Thyroid gland (tissue), 4 donors: ENCODE measurements at regions not wholly inside any gene's neighbourhood (a gene's known extent, or its start where the extent isn't known, plus 50 kb on each side); places are given as distances from the start of the nearest gene placed in this dataset.

Experiments
- DNase-seq, 2 donors: peaks; one replicate each; pipeline ENCODE4 v3.0.0-alpha.2; 2019
- H3K27ac ChIP-seq, 3 donors: fragments of 200-600 bp; sonication (generic); 1 replicate in 2 of 3; 2 replicates in 1 of 3; pipeline ENCODE4 v1.5.1; 2016 to 2019; ENCODE audit warnings: mild to moderate bottlenecking in 1 of 3, moderate library complexity in 1 of 3
- H3K27me3 ChIP-seq: fragments of 200-600 bp; sonication (generic); one replicate; pipeline ENCODE4 v1.5.1; 2019
- H3K36me3 ChIP-seq, 2 donors: fragments of 200-600 bp; sonication (generic); one replicate each; pipeline ENCODE4 v1.5.1; 2016 to 2019
- H3K4me1 ChIP-seq, 2 donors: fragments of 200-600 bp; sonication (generic); one replicate each; pipeline ENCODE4 v1.5.1; 2017 to 2019
- H3K4me3 ChIP-seq, 3 donors: fragments of 200-600 bp; sonication (generic); replicated peaks in 1 of 3; 1 replicate in 2 of 3; 2 replicates in 1 of 3; pipeline ENCODE4 v1.5.1; 2016; ENCODE audit warnings: mild to moderate bottlenecking in 1 of 3
- H3K9me3 ChIP-seq: fragments of 200-600 bp; sonication (generic); one replicate; pipeline ENCODE4 v1.5.1; 2017
- POLR2A ChIP-seq, 2 donors: fragments of 450-650 bp; IDR thresholded peaks; one replicate each; pipeline ENCODE4 v1.6.1; 2017; ENCODE audit warnings: antibody characterized with exemption in 2 of 2, mild to moderate bottlenecking in 2 of 2, moderate library complexity in 1 of 2
- WGBS, 2 donors: methylation state at CpG; one replicate each; pipeline ENCODE4 v1.1.5; 2017; 5-methylcytosine and 5-hydroxymethylcytosine counted together
- intact Hi-C: fragments of 100-400 bp; cut with DNase I; formaldehyde crosslinking; loops from one replicate; pipeline ENCODE4 v1.15.1; 2023
- TF ChIP-seq, protein P1 (sequence below), 6 experiments: fragments of 200-600 bp in 3 of 6; fragments of 450-650 bp in 3 of 6; sonication (generic) in 3 of 6; IDR thresholded peaks; one replicate each; pipeline ENCODE4 v1.5.1; 2016 to 2019; ENCODE audit warnings: antibody characterized with exemption in 6 of 6, mild to moderate bottlenecking in 2 of 6, inconsistent platforms in 1 of 6, moderate library complexity in 1 of 6

DNA sequence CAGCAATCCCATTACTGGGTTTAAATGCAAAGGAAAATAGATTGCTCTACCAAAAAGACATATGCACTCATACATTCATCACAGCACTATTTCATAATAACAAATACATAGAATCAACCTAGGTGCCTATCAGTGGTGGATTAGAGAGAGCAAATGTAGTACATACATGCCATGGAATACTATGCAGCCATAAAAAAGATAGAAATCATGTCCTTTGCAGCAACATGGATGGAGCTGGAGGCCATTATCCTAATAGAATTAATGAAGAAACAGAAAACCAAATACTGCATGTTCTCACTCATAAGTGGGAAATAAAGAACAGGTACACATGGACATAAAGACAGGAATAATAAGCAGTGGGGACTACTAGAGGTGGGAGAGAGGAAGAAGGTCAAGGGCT is 70.7 kb upstream of the MLIP start:
- peaks cover 16 to 25% of the 10 kb centered on the region in 2 donors for H3K4me1 ChIP-seq
- H3K4me3 ChIP-seq = no peak overlapping the region
- H3K27me3 ChIP-seq = no peaks in the 10 kb centered on the region
- H3K27ac ChIP-seq = no peak overlapping the region
- no peaks in the 10 kb centered on the region for H3K36me3 ChIP-seq
- H3K9me3 ChIP-seq = no peaks in the 10 kb centered on the region
- intact Hi-C loops = no loop called here
- DNase-seq = no peak
- no peak for TF ChIP-seq POLR2A (IDR thresholded peaks at IDR 0.05)
- TF ChIP-seq, protein P1, sequence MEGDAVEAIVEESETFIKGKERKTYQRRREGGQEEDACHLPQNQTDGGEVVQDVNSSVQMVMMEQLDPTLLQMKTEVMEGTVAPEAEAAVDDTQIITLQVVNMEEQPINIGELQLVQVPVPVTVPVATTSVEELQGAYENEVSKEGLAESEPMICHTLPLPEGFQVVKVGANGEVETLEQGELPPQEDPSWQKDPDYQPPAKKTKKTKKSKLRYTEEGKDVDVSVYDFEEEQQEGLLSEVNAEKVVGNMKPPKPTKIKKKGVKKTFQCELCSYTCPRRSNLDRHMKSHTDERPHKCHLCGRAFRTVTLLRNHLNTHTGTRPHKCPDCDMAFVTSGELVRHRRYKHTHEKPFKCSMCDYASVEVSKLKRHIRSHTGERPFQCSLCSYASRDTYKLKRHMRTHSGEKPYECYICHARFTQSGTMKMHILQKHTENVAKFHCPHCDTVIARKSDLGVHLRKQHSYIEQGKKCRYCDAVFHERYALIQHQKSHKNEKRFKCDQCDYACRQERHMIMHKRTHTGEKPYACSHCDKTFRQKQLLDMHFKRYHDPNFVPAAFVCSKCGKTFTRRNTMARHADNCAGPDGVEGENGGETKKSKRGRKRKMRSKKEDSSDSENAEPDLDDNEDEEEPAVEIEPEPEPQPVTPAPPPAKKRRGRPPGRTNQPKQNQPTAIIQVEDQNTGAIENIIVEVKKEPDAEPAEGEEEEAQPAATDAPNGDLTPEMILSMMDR (IDR thresholded peaks at IDR 0.05) = no peak

DNA sequence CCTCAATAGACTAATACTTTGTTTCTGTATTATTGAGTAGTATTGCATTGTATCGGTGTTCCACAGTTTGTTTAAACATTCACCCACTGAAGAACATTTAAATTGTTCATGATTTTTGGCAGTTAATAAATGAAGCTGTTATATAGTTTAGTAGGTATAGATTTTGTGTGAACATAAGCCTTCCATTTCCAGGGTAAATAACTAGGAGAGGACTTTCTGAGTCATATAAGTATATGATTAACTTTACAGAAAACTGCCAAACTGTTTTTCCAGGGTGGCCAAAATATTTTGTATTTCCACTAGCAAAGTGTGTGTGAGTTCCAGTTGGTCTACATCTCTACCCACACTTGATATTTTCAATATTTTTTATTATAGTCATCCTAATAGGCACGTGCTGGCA is 70.0 kb upstream of the MLIP start:
- no peak for DNase-seq
- Histone ChIP-seq H3K4me1 (peaks cover 16 to 25% of the 10 kb centered on the region in 2 donors), H3K4me3 (no peak overlapping the region), H3K9me3 (no peaks in the 10 kb centered on the region), H3K27ac (no peak overlapping the region), H3K36me3 (no peaks in the 10 kb centered on the region), H3K27me3 (no peaks in the 10 kb centered on the region)
- TF ChIP-seq, protein P1 (IDR thresholded peaks at IDR 0.05) = no peak
- TF ChIP-seq POLR2A (IDR thresholded peaks at IDR 0.05) = no peak
- intact Hi-C loops = no loop called here
- WGBS, 2 donors = 87 to 91% methylated on average over 2 of the region's 2 CpGs

DNA sequence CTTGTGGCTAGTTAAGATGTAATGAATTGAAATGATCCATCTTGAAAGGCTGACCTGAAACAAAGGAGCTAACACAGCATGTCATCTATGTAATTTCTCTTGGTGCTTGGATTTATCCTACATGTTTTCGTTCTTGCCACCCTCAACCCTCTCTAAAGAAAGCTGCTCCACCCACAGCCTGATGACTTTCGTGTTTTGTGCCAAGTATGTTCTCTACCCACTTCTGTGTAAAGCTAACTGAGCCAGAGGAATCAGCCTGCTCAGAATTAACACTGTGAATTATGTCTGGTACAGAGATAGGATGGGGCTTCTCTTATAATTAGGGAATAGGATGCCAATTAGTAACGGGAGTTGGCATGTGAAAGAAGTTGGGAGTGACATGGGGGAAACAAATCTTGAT is 67.9 kb upstream of the MLIP start:
- H3K4me1 ChIP-seq = peaks cover 16 to 25% of the 10 kb centered on the region in 2 donors
- H3K27me3 ChIP-seq = no peaks in the 10 kb centered on the region
- intact Hi-C loops = no loop called here
- no peak for DNase-seq
- H3K4me3 ChIP-seq = no peak overlapping the region
- TF ChIP-seq, protein P1 (IDR thresholded peaks at IDR 0.05) = no peak
- TF ChIP-seq POLR2A (IDR thresholded peaks at IDR 0.05) = no peak
- H3K27ac ChIP-seq = no peak overlapping the region
- no peaks in the 10 kb centered on the region for H3K9me3 ChIP-seq
- WGBS, 2 donors = 65% methylated on average over 3 of the region's 3 CpGs
- no peaks in the 10 kb centered on the region for H3K36me3 ChIP-seq

DNA sequence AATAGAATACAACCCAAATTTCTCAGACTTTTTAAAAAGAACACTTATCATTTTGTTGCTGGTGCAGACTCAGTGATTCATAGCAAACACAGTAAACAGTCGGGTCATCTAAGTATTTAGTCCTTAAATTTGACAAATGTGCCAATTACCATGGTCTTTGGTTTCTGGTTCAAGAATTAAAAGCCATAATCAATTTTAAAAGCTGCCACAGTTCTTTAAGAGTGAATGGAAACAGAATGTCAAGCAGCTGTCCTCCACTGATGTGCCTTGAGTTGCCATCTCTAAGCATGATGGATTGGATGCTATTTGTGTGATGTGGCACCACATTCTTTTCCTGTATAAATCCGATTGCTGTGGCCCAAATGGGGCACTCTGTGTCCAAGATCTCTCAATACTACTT is 67.2 kb upstream of the MLIP start:
- TF ChIP-seq, protein P1 (IDR thresholded peaks at IDR 0.05) = no peak
- TF ChIP-seq POLR2A (IDR thresholded peaks at IDR 0.05) = no peak
- 47 to 56% methylated on average over 2 of the region's 2 CpGs for WGBS, 2 donors
- no peak overlapping the region for H3K27ac ChIP-seq
- no peaks in the 10 kb centered on the region for H3K9me3 ChIP-seq
- no peak overlapping the region for H3K4me3 ChIP-seq
- H3K4me1 ChIP-seq = peaks cover 16 to 25% of the 10 kb centered on the region in 2 donors
- no peaks in the 10 kb centered on the region for H3K27me3 ChIP-seq
- H3K36me3 ChIP-seq = no peaks in the 10 kb centered on the region
- DNase-seq = no peak
- intact Hi-C loops = no loop called here

DNA sequence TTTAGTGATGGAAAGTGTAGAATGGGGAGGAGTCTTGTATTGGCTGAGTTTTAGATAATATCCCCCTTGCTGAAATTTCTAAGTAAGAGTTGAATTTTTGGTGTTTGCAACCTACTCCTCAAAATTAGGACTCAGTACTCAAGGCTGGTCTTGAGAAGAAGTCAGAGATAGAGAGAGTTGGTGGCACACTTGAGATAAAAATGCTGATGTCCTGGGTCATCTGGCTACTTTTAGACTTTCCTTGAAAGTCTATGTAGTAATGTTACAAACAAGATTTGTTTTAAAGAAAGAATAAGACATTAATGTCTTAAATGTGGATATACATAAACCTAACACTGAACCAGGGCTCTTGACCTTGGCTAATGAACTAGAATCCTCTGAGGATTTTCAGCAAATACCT is 62.5 kb upstream of the MLIP start:
- Histone ChIP-seq H3K9me3 (no peaks in the 10 kb centered on the region), H3K27ac (no peak overlapping the region), H3K36me3 (no peaks in the 10 kb centered on the region), H3K27me3 (no peaks in the 10 kb centered on the region), H3K4me3 (no peak overlapping the region), H3K4me1 (peaks cover under 1 to 14% of the 10 kb centered on the region in 2 donors)
- intact Hi-C loops = no loop called here
- no peak for TF ChIP-seq POLR2A (IDR thresholded peaks at IDR 0.05)
- TF ChIP-seq, protein P1 (IDR thresholded peaks at IDR 0.05) = no peak
- DNase-seq = no peak
